ENCODE measurements at regions not wholly inside any gene's neighbourhood (a gene's known extent, or its start where the extent isn't known, plus 50 kb on each side); places are given as distances from the start of the nearest gene placed in this dataset.

DNA sequence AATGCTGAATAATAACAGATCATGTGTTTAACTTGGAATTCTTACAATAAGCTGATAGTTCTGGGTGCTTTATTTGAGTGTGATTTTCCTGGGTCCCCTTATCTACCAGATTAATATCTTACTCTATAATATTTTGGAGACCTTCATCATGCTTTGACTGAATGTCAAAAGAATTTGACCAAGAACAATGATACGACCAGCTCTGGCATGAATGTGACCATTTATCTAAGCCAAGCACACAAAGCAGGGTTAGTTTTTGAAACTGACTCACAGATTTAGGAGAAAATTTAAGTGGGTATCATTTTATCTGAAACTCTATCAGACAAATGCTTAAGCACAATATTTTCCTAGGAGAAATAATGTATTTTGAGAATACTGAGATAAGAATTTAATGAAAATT, 677.0 kb downstream of the NYAP2 start:
- H3K9me3 ChIP-seq (ENCODE audit: control insufficient read depth, low read length): no peaks in the 10 kb centered on the region
- H3K4me1 ChIP-seq (ENCODE audit: control insufficient read depth, insufficient read depth, low read depth, low read length): no peaks in the 10 kb centered on the region
- H3K4me2 ChIP-seq (ENCODE audit: low read length, poor library complexity, severe bottlenecking): no peak overlapping the region
- H3K27me3 ChIP-seq (ENCODE audit: control insufficient read depth in 1 of 2, insufficient read depth in 1 of 2, low read length in 2 of 2): no peaks in the 10 kb centered on the region
- H3K36me3 ChIP-seq (ENCODE audit: control insufficient read depth in 1 of 2, insufficient read depth in 2 of 2, low read depth in 1 of 2, low read length in 2 of 2): no peaks in the 10 kb centered on the region
- no peak overlapping the region for H2BK120ac ChIP-seq (ENCODE audit: low read depth, low read length)
- no peak overlapping the region for H3K14ac ChIP-seq (ENCODE audit: low read length in 2 of 2)
- H2BK5ac ChIP-seq (ENCODE audit: low read depth, low read length, poor library complexity, severe bottlenecking): no peak overlapping the region
- no peak for DNase-seq
- H4K8ac ChIP-seq (ENCODE audit: low read length): no peak overlapping the region
- WGBS: no CpG with 5 or more reads among the region's 1 CpG
- no peak overlapping the region for H2AFZ ChIP-seq (ENCODE audit: low read depth, low read length)
- H3K79me1 ChIP-seq (replicated peaks; ENCODE audit: low read length, poor library complexity, severe bottlenecking): no peaks in the 10 kb centered on the region
- no peak overlapping the region for H3K27ac ChIP-seq (ENCODE audit: low read length, poor library complexity, severe bottlenecking)
- H3K9ac ChIP-seq (ENCODE audit: low read length): peak overlapping the region; percentile 23
- H2AK5ac ChIP-seq (ENCODE audit: low read length, severe bottlenecking): no peak overlapping the region
- H4K91ac ChIP-seq (ENCODE audit: low read length): no peak overlapping the region
- no peak overlapping the region for H3K4ac ChIP-seq (ENCODE audit: low read depth in 1 of 2, low read length in 2 of 2)
- H2BK15ac ChIP-seq (ENCODE audit: low read depth, poor library complexity, severe bottlenecking): no peak overlapping the region
- no peak overlapping the region for H3K4me3 ChIP-seq (ENCODE audit: insufficient read depth in 1 of 2, low read depth in 1 of 2, low read length in 2 of 2)
- H3K18ac ChIP-seq (ENCODE audit: low read depth in 1 of 2, low read length in 2 of 2): no peak overlapping the region
- H3K23ac ChIP-seq (ENCODE audit: low read length in 2 of 2): no peak overlapping the region
- no peak overlapping the region for H2BK12ac ChIP-seq (ENCODE audit: low read length in 2 of 2)

GRCh38 chr2:226074391-226074790, 674.9 kb downstream of the NYAP2 start:
- H3K14ac ChIP-seq (ENCODE audit: low read length in 2 of 2): no peak overlapping the region
- 88% methylated on average over 4 of the region's 5 CpGs for WGBS
- no peak overlapping the region for H2AFZ ChIP-seq (ENCODE audit: low read depth, low read length)

DNA sequence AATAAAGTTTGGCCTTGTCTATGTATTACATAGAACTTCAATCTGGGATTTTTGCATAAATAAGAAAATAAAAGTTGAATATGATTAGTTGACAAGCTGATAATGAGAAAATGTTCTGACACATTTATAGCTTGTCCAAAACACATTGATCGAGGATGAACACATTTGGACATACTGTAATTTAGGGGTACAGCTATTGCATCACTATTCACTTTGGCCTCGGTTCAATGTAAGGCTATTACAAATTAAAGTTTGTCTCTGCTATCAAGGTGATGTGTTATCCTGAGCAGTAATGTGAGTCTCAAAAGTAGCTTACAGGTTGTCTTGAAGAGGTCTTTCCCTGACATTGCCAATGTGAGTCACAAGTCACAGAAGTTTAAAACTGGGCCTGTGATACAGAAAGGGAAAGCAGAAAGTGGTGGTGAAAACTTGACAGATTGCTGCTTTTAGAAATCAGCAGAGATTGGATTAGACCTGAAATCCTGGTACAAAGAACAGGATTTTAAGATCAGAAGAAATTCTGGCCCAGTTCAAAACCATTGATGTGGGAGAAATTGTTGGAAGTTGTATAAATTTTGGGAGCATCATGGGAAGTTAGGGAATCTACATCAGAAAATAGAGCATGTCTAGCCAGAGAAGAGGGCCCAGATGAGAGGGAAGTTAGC, 674.1 kb downstream of the NYAP2 start:
- Histone ChIP-seq H3K4me2 (ENCODE audit: low read length, poor library complexity, severe bottlenecking) (no peak overlapping the region), H3K79me1 (replicated peaks; ENCODE audit: low read length, poor library complexity, severe bottlenecking) (no peaks in the 10 kb centered on the region), H2AFZ (ENCODE audit: low read depth, low read length) (no peak overlapping the region), H4K91ac (ENCODE audit: low read length) (no peak overlapping the region), H3K4ac (ENCODE audit: low read depth in 1 of 2, low read length in 2 of 2) (no peak overlapping the region), H3K18ac (ENCODE audit: low read depth in 1 of 2, low read length in 2 of 2) (no peak overlapping the region), H2BK5ac (ENCODE audit: low read depth, low read length, poor library complexity, severe bottlenecking) (no peak overlapping the region), H3K4me1 (ENCODE audit: control insufficient read depth, insufficient read depth, low read depth, low read length) (no peaks in the 10 kb centered on the region), H2AK5ac (ENCODE audit: low read length, severe bottlenecking) (no peak overlapping the region), H2BK120ac (ENCODE audit: low read depth, low read length) (no peak overlapping the region), H3K27ac (ENCODE audit: low read length, poor library complexity, severe bottlenecking) (no peak overlapping the region), H3K9ac (ENCODE audit: low read length) (no peak overlapping the region), H2BK15ac (ENCODE audit: low read depth, poor library complexity, severe bottlenecking) (no peak overlapping the region), H3K4me3 (ENCODE audit: insufficient read depth in 1 of 2, low read depth in 1 of 2, low read length in 2 of 2) (no peak overlapping the region), H3K27me3 (ENCODE audit: control insufficient read depth in 1 of 2, insufficient read depth in 1 of 2, low read length in 2 of 2) (no peaks in the 10 kb centered on the region), H3K14ac (ENCODE audit: low read length in 2 of 2) (no peak overlapping the region), H3K36me3 (ENCODE audit: control insufficient read depth in 1 of 2, insufficient read depth in 2 of 2, low read depth in 1 of 2, low read length in 2 of 2) (no peaks in the 10 kb centered on the region), H2BK12ac (ENCODE audit: low read length in 2 of 2) (no peak overlapping the region), H4K8ac (ENCODE audit: low read length) (no peak overlapping the region), H3K9me3 (ENCODE audit: control insufficient read depth, low read length) (no peaks in the 10 kb centered on the region), H3K23ac (ENCODE audit: low read length in 2 of 2) (no peak overlapping the region)
- WGBS: 98% methylated on average over 2 of the region's 2 CpGs
- no peak for DNase-seq

More at GRCh38 chr2:226074391-226074790, 674.9 kb downstream of the NYAP2 start:
- H3K4me2 ChIP-seq (ENCODE audit: low read length, poor library complexity, severe bottlenecking): no peak overlapping the region
- no peak overlapping the region for H3K18ac ChIP-seq (ENCODE audit: low read depth in 1 of 2, low read length in 2 of 2)
- H2BK120ac ChIP-seq (ENCODE audit: low read depth, low read length): no peak overlapping the region
- no peak overlapping the region for H2BK12ac ChIP-seq (ENCODE audit: low read length in 2 of 2)
- no peak overlapping the region for H2BK5ac ChIP-seq (ENCODE audit: low read depth, low read length, poor library complexity, severe bottlenecking)
- no peaks in the 10 kb centered on the region for H3K36me3 ChIP-seq (ENCODE audit: control insufficient read depth in 1 of 2, insufficient read depth in 2 of 2, low read depth in 1 of 2, low read length in 2 of 2)
- H2AK5ac ChIP-seq (ENCODE audit: low read length, severe bottlenecking): no peak overlapping the region
- H4K8ac ChIP-seq (ENCODE audit: low read length): no peak overlapping the region
- no peaks in the 10 kb centered on the region for H3K79me1 ChIP-seq (replicated peaks; ENCODE audit: low read length, poor library complexity, severe bottlenecking)
- H3K4me1 ChIP-seq (ENCODE audit: control insufficient read depth, insufficient read depth, low read depth, low read length): no peaks in the 10 kb centered on the region
- H3K27me3 ChIP-seq (ENCODE audit: control insufficient read depth in 1 of 2, insufficient read depth in 1 of 2, low read length in 2 of 2): no peaks in the 10 kb centered on the region
- no peak overlapping the region for H3K27ac ChIP-seq (ENCODE audit: low read length, poor library complexity, severe bottlenecking)
- no peak overlapping the region for H3K4ac ChIP-seq (ENCODE audit: low read depth in 1 of 2, low read length in 2 of 2)
- no peak overlapping the region for H3K23ac ChIP-seq (ENCODE audit: low read length in 2 of 2)
- H3K9ac ChIP-seq (ENCODE audit: low read length): no peak overlapping the region
- H3K4me3 ChIP-seq (ENCODE audit: insufficient read depth in 1 of 2, low read depth in 1 of 2, low read length in 2 of 2): no peak overlapping the region
- no peak overlapping the region for H2BK15ac ChIP-seq (ENCODE audit: low read depth, poor library complexity, severe bottlenecking)
- H3K9me3 ChIP-seq (ENCODE audit: control insufficient read depth, low read length): no peaks in the 10 kb centered on the region
- DNase-seq: no peak
- peak overlapping the region; percentile 50 for H4K91ac ChIP-seq (ENCODE audit: low read length)

GRCh38 chr2:226066873-226067272, 667.4 kb downstream of the NYAP2 start:
- no peak overlapping the region for H3K14ac ChIP-seq (ENCODE audit: low read length in 2 of 2)

More at GRCh38 chr2:226066873-226067272, 667.4 kb downstream of the NYAP2 start:
- H3K4me3 ChIP-seq (ENCODE audit: insufficient read depth in 1 of 2, low read depth in 1 of 2, low read length in 2 of 2): no peak overlapping the region
- no peaks in the 10 kb centered on the region for H3K79me1 ChIP-seq (replicated peaks; ENCODE audit: low read length, poor library complexity, severe bottlenecking)
- H4K8ac ChIP-seq (ENCODE audit: low read length): no peak overlapping the region
- no peak overlapping the region for H2BK120ac ChIP-seq (ENCODE audit: low read depth, low read length)
- H3K9ac ChIP-seq (ENCODE audit: low read length): no peak overlapping the region
- no peak overlapping the region for H2BK15ac ChIP-seq (ENCODE audit: low read depth, poor library complexity, severe bottlenecking)
- H3K4ac ChIP-seq (ENCODE audit: low read depth in 1 of 2, low read length in 2 of 2): no peak overlapping the region
- no peaks in the 10 kb centered on the region for H3K27me3 ChIP-seq (ENCODE audit: control insufficient read depth in 1 of 2, insufficient read depth in 1 of 2, low read length in 2 of 2)
- no peak overlapping the region for H2BK12ac ChIP-seq (ENCODE audit: low read length in 2 of 2)
- H3K27ac ChIP-seq (ENCODE audit: low read length, poor library complexity, severe bottlenecking): no peak overlapping the region
- no peak overlapping the region for H4K91ac ChIP-seq (ENCODE audit: low read length)
- no peaks in the 10 kb centered on the region for H3K9me3 ChIP-seq (ENCODE audit: control insufficient read depth, low read length)
- H3K36me3 ChIP-seq (ENCODE audit: control insufficient read depth in 1 of 2, insufficient read depth in 2 of 2, low read depth in 1 of 2, low read length in 2 of 2): no peaks in the 10 kb centered on the region
- no peak for DNase-seq
- H2AK5ac ChIP-seq (ENCODE audit: low read length, severe bottlenecking): no peak overlapping the region
- H3K4me1 ChIP-seq (ENCODE audit: control insufficient read depth, insufficient read depth, low read depth, low read length): no peaks in the 10 kb centered on the region
- H2BK5ac ChIP-seq (ENCODE audit: low read depth, low read length, poor library complexity, severe bottlenecking): no peak overlapping the region
- no peak overlapping the region for H3K4me2 ChIP-seq (ENCODE audit: low read length, poor library complexity, severe bottlenecking)
- no peak overlapping the region for H3K23ac ChIP-seq (ENCODE audit: low read length in 2 of 2)
- H3K18ac ChIP-seq (ENCODE audit: low read depth in 1 of 2, low read length in 2 of 2): no peak overlapping the region
- 92% methylated on average over 3 of the region's 4 CpGs for WGBS
- no peak overlapping the region for H2AFZ ChIP-seq (ENCODE audit: low read depth, low read length)

All from mesenchymal stem cell (in vitro differentiated cells and primary cell).